ENCODE measurements at regions not wholly inside any gene's neighbourhood (a gene's known extent, or its start where the extent isn't known, plus 50 kb on each side); places are given as distances from the start of the nearest gene placed in this dataset.

DNA sequence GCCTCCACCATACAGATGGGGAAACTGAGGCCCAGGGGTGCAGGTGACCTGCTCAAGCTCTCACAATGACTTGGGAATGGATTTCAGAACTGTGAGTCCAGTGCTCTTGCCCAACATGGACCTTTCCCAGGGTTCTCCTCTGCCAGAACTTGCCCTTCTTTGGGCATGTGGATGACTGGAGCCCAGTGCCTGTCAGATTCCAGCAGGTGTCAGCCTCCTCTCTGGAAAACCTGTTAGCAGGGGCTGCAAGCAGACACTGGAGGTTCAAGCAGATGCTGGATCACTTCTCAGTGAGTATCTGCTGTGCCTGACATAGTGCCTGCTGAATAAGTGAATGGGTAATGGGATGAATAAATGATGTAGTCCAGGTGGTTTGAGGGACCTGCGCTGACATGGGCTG is 314.2 kb upstream of the POU3F1 start:
- TF ChIP-seq POLR2A (IDR thresholded peaks at IDR 0.05; ENCODE audit: low read depth, low read length), result no peak
- TF ChIP-seq SPI1 (IDR thresholded peaks at IDR 0.05; ENCODE audit: low read depth, low read length), result no peak
- no peak for TF ChIP-seq PAX5 (IDR thresholded peaks at IDR 0.05; ENCODE audit: insufficient read depth, low read length, severe bottlenecking)
- TF ChIP-seq POLR2AphosphoS5 (IDR thresholded peaks at IDR 0.05; ENCODE audit: low read depth, low read length), result no peak
- no peak for TF ChIP-seq TAF1 (IDR thresholded peaks at IDR 0.05; ENCODE audit: low read depth, low read length)

Data from GM12891 (cell line).